Cardiac muscle cell (in vitro differentiated cells and primary cell): ENCODE measurements at regions not wholly inside any gene's neighbourhood (a gene's known extent, or its start where the extent isn't known, plus 50 kb on each side); places are given as distances from the start of the nearest gene placed in this dataset.

Experiments
- DNase-seq, 2 donors: peaks; one replicate each; pipeline versions ENCODE4 v3.0.0 to v3.0.0-alpha.2; 2010 to 2017; ENCODE audit warnings: low read depth in 1 of 2, low spot score in 1 of 2
- H3K27ac ChIP-seq: fragments of 200-600 bp; sonication (generic); 2 replicates; pipeline ENCODE4 v1.5.1; 2016
- H3K27me3 ChIP-seq: fragments of 200-600 bp; sonication (generic); 2 replicates; pipeline ENCODE4 v1.6.0; 2016; ENCODE audit warnings: control low read depth
- H3K36me3 ChIP-seq: fragments of 200-600 bp; sonication (generic); 2 replicates; pipeline ENCODE4 v1.5.1; 2016; ENCODE audit warnings: control low read depth
- H3K4me1 ChIP-seq: fragments of 200-600 bp; sonication (generic); 2 replicates; pipeline ENCODE4 v1.8.1; 2017; ENCODE audit warnings: low read depth, mild to moderate bottlenecking, mixed run types
- H3K4me3 ChIP-seq: fragments of 200-600 bp; sonication (generic); 2 replicates; pipeline ENCODE4 v1.5.1; 2016; ENCODE audit warnings: mild to moderate bottlenecking
- H3K9me3 ChIP-seq: fragments of 200-600 bp; sonication (generic); 2 replicates; pipeline ENCODE4 v1.5.1; 2017; ENCODE audit warnings: low read depth, mild to moderate bottlenecking, control low read depth
- CTCF ChIP-seq: IDR thresholded peaks from 2 replicates; pipeline ENCODE4 v1.5.1; 2012; ENCODE audit warnings: low read depth, mild to moderate bottlenecking, low read length

GRCh38 chr10:27599546-27599945 is 95.4 kb downstream of the RAB18 start:
- no peak overlapping the region for H3K27ac ChIP-seq
- no peaks in the 10 kb centered on the region for H3K9me3 ChIP-seq
- no peak for DNase-seq
- H3K4me3 ChIP-seq: no peak overlapping the region
- no peaks in the 10 kb centered on the region for H3K27me3 ChIP-seq
- H3K36me3 ChIP-seq: no peaks in the 10 kb centered on the region
- H3K4me1 ChIP-seq: no peaks in the 10 kb centered on the region
- no peak for TF ChIP-seq CTCF

- no peak for TF ChIP-seq CTCF
- Histone ChIP-seq H3K4me1 (no peaks in the 10 kb centered on the region), H3K36me3 (no peaks in the 10 kb centered on the region), H3K4me3 (no peak overlapping the region), H3K27ac (no peak overlapping the region), H3K9me3 (no peaks in the 10 kb centered on the region), H3K27me3 (no peaks in the 10 kb centered on the region)
- peak in 1 of 2 donors; percentile 49 for DNase-seq
These were observed 96.8 kb downstream of the RAB18 start for GRCh38 chr10:27600930-27601329.

- Histone ChIP-seq H3K4me1 (no peaks in the 10 kb centered on the region), H3K27me3 (no peaks in the 10 kb centered on the region), H3K36me3 (no peaks in the 10 kb centered on the region), H3K4me3 (no peak overlapping the region), H3K27ac (no peak overlapping the region), H3K9me3 (no peaks in the 10 kb centered on the region)
- peak in 1 of 2 donors; percentile 6 for DNase-seq
- TF ChIP-seq CTCF: no peak
These were observed 97.4 kb downstream of the RAB18 start for GRCh38 chr10:27601503-27601902.

GRCh38 chr10:27601946-27602538 is 97.9 kb downstream of the RAB18 start:
- no peaks in the 10 kb centered on the region for H3K4me1 ChIP-seq
- H3K27ac ChIP-seq: no peak overlapping the region
- no peak for DNase-seq
- no peaks in the 10 kb centered on the region for H3K36me3 ChIP-seq
- no peak for TF ChIP-seq CTCF
- no peaks in the 10 kb centered on the region for H3K9me3 ChIP-seq
- no peak overlapping the region for H3K4me3 ChIP-seq
- no peaks in the 10 kb centered on the region for H3K27me3 ChIP-seq

DNA sequence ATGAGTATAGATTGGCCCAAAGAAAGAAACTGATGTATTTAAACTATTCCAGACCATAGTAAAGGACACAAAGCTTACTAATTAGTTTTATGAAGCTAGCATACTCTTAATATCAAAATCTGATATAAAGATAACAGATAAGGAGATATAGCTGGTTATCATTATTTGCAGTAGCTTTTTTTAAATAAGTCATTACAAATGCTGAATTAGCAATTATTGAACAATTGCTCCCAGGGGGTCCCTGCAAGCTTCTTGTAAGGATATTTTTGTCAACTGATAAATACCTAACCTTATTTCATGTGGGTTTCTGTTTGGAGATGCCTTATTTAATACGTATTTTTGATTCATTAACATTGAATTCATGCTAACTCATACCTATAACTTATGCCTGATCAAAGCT is 99.0 kb downstream of the RAB18 start:
- no peak for TF ChIP-seq CTCF
- Histone ChIP-seq H3K9me3 (no peaks in the 10 kb centered on the region), H3K27ac (no peak overlapping the region), H3K36me3 (no peaks in the 10 kb centered on the region), H3K4me1 (no peaks in the 10 kb centered on the region), H3K4me3 (no peak overlapping the region), H3K27me3 (no peaks in the 10 kb centered on the region)
- no peak for DNase-seq

DNA sequence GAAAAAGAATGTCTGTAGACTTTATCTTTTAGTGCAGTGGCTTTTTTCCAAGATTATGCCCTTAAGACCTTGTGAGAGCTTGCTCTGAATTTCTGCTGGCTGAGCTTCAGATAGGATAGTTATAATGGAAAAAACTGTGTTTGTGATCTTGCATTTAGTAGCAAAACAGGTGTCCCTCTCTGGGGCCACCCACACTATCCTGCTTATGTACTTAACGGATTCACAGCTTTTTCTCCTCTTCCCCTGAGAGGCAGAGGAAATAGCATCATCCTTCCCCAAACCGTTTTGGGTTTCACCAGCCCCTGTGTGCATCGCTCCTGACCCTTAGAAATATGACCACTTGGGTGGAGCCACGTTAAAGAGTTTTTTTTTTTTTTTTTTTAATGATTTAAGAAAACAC is 101.2 kb downstream of the RAB18 start:
- no peaks in the 10 kb centered on the region for H3K4me1 ChIP-seq
- H3K36me3 ChIP-seq: no peaks in the 10 kb centered on the region
- DNase-seq: no peak
- H3K27ac ChIP-seq: no peak overlapping the region
- no peaks in the 10 kb centered on the region for H3K27me3 ChIP-seq
- no peaks in the 10 kb centered on the region for H3K9me3 ChIP-seq
- H3K4me3 ChIP-seq: no peak overlapping the region
- TF ChIP-seq CTCF: no peak
